Neural cell (in vitro differentiated cells): ENCODE measurements at regions not wholly inside any gene's neighbourhood (a gene's known extent, or its start where the extent isn't known, plus 50 kb on each side); places are given as distances from the start of the nearest gene placed in this dataset.
"Not testable (repeated sequence)": the region's sequence is repeated elsewhere in the genome, so short reads cannot be mapped to it uniquely, and the experiment has no call there.

ENCODE experiments used
- CTCF ChIP-seq: fragments of 450-650 bp; IDR thresholded peaks from 2 replicates; pipeline ENCODE4 v1.5.1; 2014; ENCODE audit warnings: antibody characterized with exemption, mild to moderate bottlenecking, moderate library complexity; ENCODE audit not compliant: poor library complexity, severe bottlenecking
- EP300 ChIP-seq: fragments of 450-650 bp; conservative IDR thresholded peaks from 2 replicates; pipeline ENCODE4 v1.6.1; 2014; ENCODE audit warnings: antibody characterized with exemption, mild to moderate bottlenecking, moderate library complexity; ENCODE audit not compliant: poor library complexity, severe bottlenecking
- EZH2 ChIP-seq: fragments of 200-600, 300-800 bp; shearing (Covaris generic), sonication (generic); IDR thresholded peaks from 2 replicates; pipeline ENCODE4 v1.6.1; 2014; ENCODE audit warnings: antibody characterized with exemption, low read length, borderline replicate concordance, mild to moderate bottlenecking; ENCODE audit not compliant: insufficient read depth, poor library complexity, severe bottlenecking
- MXI1 ChIP-seq: fragments of 450-650 bp; conservative IDR thresholded peaks from 2 replicates; pipeline ENCODE4 v1.6.1; 2014; ENCODE audit warnings: antibody characterized with exemption, mild to moderate bottlenecking; ENCODE audit not compliant: poor library complexity, severe bottlenecking
- POLR2AphosphoS5 ChIP-seq: IDR thresholded peaks from 2 replicates; pipeline ENCODE4 v1.6.1; 2012

DNA sequence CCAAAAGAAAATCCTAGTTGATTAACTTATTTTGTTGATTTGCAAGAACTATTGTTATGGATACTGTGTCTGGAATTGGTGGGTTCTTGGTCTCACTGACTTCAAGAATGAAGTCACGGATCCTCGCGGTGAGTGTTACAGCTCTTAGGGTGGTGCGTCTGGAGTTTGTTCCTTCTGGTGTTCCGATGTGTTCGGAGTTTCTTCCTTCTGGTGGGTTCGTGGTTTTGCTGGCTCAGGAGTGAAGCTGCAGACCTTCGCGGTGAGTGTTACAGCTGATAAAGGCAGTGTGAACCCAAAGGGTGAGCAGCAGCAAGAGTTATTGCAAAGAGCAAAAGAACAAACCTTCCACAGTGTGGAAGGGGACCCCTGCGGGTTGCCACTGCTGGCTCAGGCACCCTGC lies 55.4 kb upstream of the P3H2 start:
- TF ChIP-seq MXI1, EP300, CTCF, POLR2AphosphoS5, EZH2: not testable (repeated sequence)
